Activated CD8-positive, alpha-beta memory T cell treated with anti-CD3 and anti-CD28 coated beads, Interleukin-2, amount 10 ng/mL, durations not matched to agents 7 days and 5 days (primary cell): ENCODE measurements at regions not wholly inside any gene's neighbourhood (a gene's known extent, or its start where the extent isn't known, plus 50 kb on each side); places are given as distances from the start of the nearest gene placed in this dataset.
"Not testable (repeated sequence)": the region's sequence is repeated elsewhere in the genome, so short reads cannot be mapped to it uniquely, and the experiment has no call there.

ENCODE experiments used
- ATAC-seq: fragments of 150-1000 bp; cut with Tn5 transposase; one replicate; pipeline ENCODE4 v1.10.0; 2021; ENCODE audit warnings: moderate library complexity
- CTCF ChIA-PET: fragments of 350-600 bp; sonication (Branson Sonifier 250); formaldehyde crosslinking; loops from one replicate; lab custom pipeline; 2021; ENCODE audit warnings: antibody characterized with exemption; lab: Charles Lee
- DNase-seq: peaks from one replicate; pipeline ENCODE4 v3.0.0-alpha.2; 2020
- H3K27ac Mint-ChIP-seq: one replicate; pipeline ENCODE4 v1.8.0; 2021; ENCODE audit warnings: mild to moderate bottlenecking, mixed read lengths
- H3K27me3 Mint-ChIP-seq: one replicate; pipeline ENCODE4 v1.8.0; 2021; ENCODE audit warnings: mixed read lengths
- H3K36me3 Mint-ChIP-seq: one replicate; pipeline ENCODE4 v1.8.0; 2021; ENCODE audit warnings: mild to moderate bottlenecking, mixed read lengths
- H3K4me1 Mint-ChIP-seq: one replicate; pipeline ENCODE4 v1.8.0; 2021; ENCODE audit warnings: mixed read lengths
- H3K4me3 Mint-ChIP-seq: one replicate; pipeline ENCODE4 v1.8.0; 2021; ENCODE audit warnings: mild to moderate bottlenecking, moderate library complexity, mixed read lengths
- H3K9me3 Mint-ChIP-seq: one replicate; pipeline ENCODE4 v1.8.0; 2022; ENCODE audit warnings: low read depth, mixed read lengths

DNA sequence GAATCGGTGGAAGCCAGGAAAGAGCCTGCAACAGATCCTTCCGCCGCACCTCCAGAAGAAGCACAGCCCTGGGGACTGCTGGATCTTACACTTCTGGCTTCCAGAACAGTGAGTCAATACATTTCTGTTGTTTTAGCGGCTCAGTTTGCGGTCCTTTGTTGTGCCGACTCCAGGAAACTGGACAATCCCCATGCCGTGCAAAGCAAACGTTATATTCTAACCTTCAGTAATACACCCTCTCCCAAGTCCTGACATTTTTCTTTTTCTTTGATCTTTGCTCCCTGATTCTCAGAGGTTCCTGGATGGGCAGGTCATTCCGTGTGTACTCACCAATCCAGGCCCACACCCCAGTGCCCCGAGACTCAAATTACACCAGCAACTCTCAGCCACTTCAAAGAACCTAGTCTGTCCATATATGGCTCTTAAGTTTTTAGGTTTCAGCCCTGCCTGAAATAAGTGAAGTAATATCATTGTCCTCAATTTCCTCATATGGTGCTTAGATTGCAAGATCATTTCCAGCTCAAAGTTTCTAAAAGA, 387.1 kb upstream of the SGCG start:
- no peaks in the 10 kb centered on the region for H3K36me3 Mint-ChIP-seq
- peaks cover 12% of the 10 kb centered on the region for H3K27me3 Mint-ChIP-seq
- H3K4me3 Mint-ChIP-seq = no peak overlapping the region
- no peak overlapping the region for H3K27ac Mint-ChIP-seq
- ATAC-seq (no peak), DNase-seq (no peak)
- no peaks in the 10 kb centered on the region for H3K4me1 Mint-ChIP-seq
- CTCF ChIA-PET = no interaction called here
- H3K9me3 Mint-ChIP-seq = no peaks in the 10 kb centered on the region

DNA sequence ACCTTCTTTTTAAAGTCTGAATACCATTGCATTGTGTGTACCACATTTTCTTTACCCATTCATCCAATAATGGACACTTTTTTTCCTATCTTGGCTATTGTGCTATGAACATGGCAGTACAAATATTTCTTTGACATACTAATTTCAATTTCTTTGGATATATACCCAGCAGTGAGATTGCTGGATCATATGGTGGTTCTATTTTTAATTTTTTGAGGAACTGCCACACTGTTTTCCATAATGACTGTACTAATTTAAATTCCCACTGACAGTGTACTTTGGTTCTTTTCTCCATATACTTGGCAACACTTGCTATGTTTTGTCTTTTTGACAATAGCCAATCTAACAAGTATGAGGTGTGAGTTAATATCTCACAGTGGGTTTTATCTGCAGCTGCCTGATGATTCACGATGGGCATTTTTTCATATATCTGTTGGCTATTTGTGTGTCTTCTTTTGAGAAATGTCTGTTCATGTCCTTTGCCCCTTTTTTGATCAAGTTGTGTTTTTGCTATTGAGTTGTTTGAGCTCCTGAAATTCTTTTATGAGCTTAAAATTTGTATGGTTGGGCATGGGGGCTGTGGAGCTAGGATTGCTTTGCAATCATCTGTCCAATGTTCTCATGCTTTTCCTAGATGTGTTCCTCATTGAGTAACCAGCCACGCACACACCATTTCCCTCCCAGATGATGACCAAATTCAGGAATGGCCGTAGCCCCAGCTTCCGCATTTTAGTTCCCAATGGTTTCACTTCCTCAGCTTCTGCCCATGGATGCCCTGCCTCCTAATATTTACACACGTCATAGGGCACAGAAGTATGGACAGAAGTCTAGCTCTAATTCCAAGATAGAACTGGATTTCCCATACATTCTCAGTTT, 380.0 kb upstream of the SGCG start:
- Mint-ChIP-seq H3K4me3 (no peak overlapping the region), H3K27ac (no peak overlapping the region), H3K36me3 (no peaks in the 10 kb centered on the region), H3K27me3 (peaks cover 14% of the 10 kb centered on the region), H3K4me1 (no peaks in the 10 kb centered on the region), H3K9me3 (no peaks in the 10 kb centered on the region)
- DNase-seq (no peak), ATAC-seq (no peak)
- CTCF ChIA-PET = interaction anchor here (0.6 kb wide), 1 partner anchor 1667 kb away, joined by 4 read pairs; no protein-coding TSS in a partner anchor

DNA sequence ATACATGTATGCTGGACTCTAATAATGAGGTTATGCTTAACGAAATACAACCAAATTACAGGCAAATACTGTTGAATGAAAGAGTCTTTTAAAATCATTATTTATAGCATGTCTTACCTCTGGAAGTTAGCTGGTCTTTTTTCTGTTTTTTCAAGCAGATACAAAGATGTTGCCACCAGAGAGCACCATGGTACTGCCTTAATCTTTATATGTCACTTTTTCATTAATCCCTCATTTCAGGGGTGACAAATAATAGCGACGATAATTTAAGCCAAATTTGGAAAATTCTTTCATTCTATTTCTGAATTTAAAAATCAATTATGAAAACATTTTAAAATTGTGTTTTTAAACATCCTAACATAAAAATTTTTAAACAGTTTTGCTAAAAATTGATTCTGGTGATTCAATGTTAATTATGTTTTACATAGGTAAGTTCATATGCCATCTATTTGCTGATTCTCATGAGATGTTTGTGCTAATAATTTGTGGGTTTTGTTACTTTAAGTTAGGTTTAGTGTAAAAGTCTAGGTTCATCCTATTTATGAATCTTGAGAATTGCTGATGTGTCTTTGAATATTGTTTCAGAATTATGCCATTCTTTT, 379.3 kb upstream of the SGCG start:
- CTCF ChIA-PET = interaction anchor here (0.6 kb wide), 1 partner anchor 1668 kb away, joined by 4 read pairs; no protein-coding TSS in a partner anchor
- H3K4me3 Mint-ChIP-seq = no peak overlapping the region
- no peaks in the 10 kb centered on the region for H3K9me3 Mint-ChIP-seq
- peaks cover 14% of the 10 kb centered on the region for H3K27me3 Mint-ChIP-seq
- no peak for ATAC-seq
- no peaks in the 10 kb centered on the region for H3K36me3 Mint-ChIP-seq
- no peak for DNase-seq
- no peak overlapping the region for H3K27ac Mint-ChIP-seq
- H3K4me1 Mint-ChIP-seq = no peaks in the 10 kb centered on the region

DNA sequence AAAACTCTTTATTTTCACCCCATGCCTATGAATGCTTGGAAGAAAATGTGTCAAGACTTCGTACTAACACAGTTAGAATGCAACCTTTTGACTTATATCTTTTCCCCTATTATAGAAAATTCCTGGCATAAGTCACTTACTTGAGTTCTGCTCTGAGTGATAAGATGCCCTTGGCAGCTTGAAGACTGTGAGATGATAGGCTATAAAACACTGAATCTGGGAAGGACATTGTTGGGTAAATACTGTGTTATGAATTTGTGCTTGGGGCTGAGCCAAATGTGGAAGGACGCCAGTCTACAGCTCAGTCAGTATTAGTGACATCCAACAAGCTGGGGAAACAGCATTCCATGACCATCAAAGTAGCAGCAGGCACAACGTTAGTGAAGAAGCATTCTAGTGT, 368.0 kb upstream of the SGCG start:
- Mint-ChIP-seq H3K4me3 (no peak overlapping the region), H3K4me1 (no peaks in the 10 kb centered on the region), H3K27me3 (no peaks in the 10 kb centered on the region), H3K36me3 (no peaks in the 10 kb centered on the region), H3K27ac (no peak overlapping the region), H3K9me3 (no peaks in the 10 kb centered on the region)
- no peak for ATAC-seq
- CTCF ChIA-PET = no interaction called here
- no peak for DNase-seq

DNA sequence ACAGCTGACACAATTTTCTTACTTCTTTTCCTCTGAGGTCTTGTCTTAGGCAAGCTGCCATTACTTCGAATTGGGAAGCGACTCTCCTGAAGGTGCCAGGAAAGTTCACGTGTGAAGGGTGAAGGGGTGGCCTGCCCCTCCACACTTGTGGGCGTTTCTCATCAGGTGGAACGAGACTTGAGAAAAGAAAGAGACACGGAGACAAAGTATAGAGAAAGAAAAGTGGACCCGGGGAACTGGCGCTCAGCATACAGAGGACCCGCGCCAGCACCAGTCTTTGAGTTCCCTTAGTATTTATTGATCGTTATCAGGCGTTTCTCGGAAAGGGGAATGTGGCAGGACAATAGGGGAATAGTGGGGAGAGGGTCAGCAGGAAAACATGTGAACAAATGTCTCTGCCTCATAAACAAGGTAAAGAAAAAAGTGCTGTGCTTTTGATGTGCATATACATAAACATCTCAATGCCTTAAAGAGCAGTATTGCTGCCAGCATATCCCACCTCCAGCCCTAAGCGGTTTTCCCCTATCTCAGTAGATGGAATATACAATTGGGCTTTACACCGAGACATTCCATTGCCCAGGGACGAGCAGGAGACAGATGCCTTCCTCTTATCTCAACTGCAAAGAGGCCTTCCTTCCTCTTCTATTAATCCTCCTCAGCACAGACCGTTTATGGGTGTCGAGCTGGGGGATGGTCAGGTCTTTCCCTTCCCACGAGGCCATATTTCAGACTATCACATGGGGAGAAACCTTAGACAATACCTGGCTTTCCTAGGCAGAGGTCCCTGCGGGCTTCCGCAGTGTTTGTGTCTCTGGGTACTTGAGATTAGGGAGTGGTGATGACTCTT, 367.0 kb upstream of the SGCG start:
- H3K9me3 Mint-ChIP-seq, H3K4me1 Mint-ChIP-seq, H3K4me3 Mint-ChIP-seq, ATAC-seq, CTCF ChIA-PET, DNase-seq, H3K36me3 Mint-ChIP-seq, H3K27ac Mint-ChIP-seq, H3K27me3 Mint-ChIP-seq: not testable (repeated sequence)

DNA sequence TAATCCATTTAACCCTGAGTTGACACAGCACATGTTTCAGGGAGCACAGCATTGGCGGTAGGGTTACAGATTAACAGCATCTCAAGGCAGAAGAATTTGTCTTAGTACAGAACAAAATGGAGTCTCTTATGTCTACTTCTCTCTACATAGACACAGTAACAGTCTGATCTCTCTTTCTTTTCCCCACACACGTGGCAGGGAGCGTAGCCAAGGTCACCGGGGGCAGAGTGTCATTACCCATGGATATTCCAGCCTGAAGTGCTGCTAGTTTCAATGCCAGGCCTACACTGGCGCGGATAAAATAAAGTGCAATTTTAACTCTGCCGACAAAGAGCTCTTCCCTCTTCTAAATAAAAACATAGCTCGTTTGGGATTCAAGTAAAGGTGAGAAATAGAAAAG, 366.3 kb upstream of the SGCG start:
- CTCF ChIA-PET, H3K4me1 Mint-ChIP-seq, H3K4me3 Mint-ChIP-seq, H3K27ac Mint-ChIP-seq, H3K36me3 Mint-ChIP-seq, ATAC-seq, H3K9me3 Mint-ChIP-seq, DNase-seq, H3K27me3 Mint-ChIP-seq: not testable (repeated sequence)

DNA sequence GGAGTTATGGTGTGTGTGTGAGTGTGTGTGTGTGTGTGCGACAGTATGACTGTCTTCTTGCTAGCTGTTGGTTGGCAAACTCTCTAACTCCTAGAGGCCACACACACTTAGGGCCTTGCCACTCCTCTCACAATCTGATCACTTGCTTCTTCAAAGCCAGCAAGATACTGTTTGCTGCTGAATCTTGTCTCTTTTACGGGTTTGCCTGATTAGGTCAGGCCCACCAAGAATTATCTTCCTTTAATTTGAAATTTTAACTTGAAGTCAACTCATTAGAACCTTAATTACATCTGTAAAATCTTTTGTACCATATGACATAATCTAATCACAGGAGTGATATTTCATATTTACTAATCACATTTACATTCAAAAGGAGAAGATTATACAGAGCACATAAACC, 359.2 kb upstream of the SGCG start:
- no peaks in the 10 kb centered on the region for H3K36me3 Mint-ChIP-seq
- DNase-seq (no peak), ATAC-seq (no peak)
- H3K4me3 Mint-ChIP-seq = no peak overlapping the region
- no peaks in the 10 kb centered on the region for H3K9me3 Mint-ChIP-seq
- no peaks in the 10 kb centered on the region for H3K4me1 Mint-ChIP-seq
- CTCF ChIA-PET = no interaction called here
- no peak overlapping the region for H3K27ac Mint-ChIP-seq
- H3K27me3 Mint-ChIP-seq = no peaks in the 10 kb centered on the region

DNA sequence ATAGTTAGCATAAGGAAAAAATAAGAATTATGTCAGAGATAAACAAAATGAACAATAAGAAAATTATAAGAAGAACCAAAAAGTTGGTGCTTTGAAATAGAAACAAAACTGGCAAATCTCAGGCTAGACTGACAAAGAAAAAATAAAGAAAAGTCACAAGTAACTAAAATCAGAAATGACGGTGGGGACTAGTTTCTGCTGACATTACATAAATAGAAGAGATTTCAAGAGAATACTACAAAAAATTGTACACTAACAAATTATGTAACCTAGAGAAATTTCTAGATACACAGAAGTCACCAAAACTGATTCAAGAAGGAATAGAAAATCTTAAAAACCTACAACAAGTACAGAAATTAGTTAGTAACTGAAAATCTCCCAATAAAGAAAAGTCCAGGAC, 355.6 kb upstream of the SGCG start:
- H3K27ac Mint-ChIP-seq = no peak overlapping the region
- H3K4me3 Mint-ChIP-seq = no peak overlapping the region
- H3K36me3 Mint-ChIP-seq = no peaks in the 10 kb centered on the region
- H3K27me3 Mint-ChIP-seq = no peaks in the 10 kb centered on the region
- DNase-seq = no peak
- CTCF ChIA-PET = no interaction called here
- H3K9me3 Mint-ChIP-seq = no peaks in the 10 kb centered on the region
- no peak for ATAC-seq
- no peaks in the 10 kb centered on the region for H3K4me1 Mint-ChIP-seq

DNA sequence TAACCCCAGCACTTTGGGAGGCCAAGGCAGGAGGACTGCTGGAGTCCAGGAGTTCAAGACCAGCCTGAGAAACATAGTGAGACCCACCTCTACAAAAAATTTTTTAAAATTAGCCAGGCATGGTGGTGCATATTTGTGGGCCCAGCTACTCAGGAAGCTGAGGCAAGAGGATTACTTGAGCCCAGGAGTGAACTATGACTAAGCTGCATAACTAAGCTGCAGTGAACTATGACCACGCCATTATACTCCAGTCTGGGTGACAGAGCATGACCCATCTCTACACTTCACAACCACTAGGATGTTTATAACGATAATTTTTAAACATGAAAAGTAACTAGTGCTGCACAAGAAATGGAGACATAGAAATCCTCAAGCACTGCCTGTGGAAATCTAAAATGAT, 352.7 kb upstream of the SGCG start:
- Mint-ChIP-seq H3K4me1 (no peaks in the 10 kb centered on the region), H3K36me3 (no peaks in the 10 kb centered on the region), H3K27ac (no peak overlapping the region), H3K27me3 (no peaks in the 10 kb centered on the region), H3K4me3 (no peak overlapping the region), H3K9me3 (no peaks in the 10 kb centered on the region)
- DNase-seq (no peak), ATAC-seq (no peak)
- CTCF ChIA-PET = no interaction called here

DNA sequence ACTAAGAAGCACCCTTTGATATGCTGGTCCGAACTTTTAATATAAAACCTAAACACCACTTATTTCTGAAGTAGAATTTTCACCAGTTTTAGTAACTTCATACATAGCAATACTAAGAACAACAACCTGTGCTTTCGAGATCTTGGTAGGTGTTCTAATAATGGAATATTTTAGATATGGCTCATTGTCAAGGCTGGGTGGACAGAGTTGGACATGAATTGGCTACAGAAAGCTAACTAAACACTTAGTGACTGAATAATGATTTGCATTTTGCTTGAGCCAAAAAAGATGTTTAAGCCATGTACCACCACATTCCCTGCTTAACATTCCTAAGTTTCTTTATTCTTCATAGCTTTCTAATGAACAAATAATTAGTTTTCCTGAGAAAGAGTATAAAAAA, 344.3 kb upstream of the SGCG start:
- DNase-seq (no peak), ATAC-seq (no peak)
- Mint-ChIP-seq H3K4me3 (no peak overlapping the region), H3K27me3 (peaks cover 17% of the 10 kb centered on the region), H3K27ac (no peak overlapping the region), H3K36me3 (no peaks in the 10 kb centered on the region), H3K4me1 (no peaks in the 10 kb centered on the region), H3K9me3 (no peaks in the 10 kb centered on the region)
- CTCF ChIA-PET = no interaction called here

DNA sequence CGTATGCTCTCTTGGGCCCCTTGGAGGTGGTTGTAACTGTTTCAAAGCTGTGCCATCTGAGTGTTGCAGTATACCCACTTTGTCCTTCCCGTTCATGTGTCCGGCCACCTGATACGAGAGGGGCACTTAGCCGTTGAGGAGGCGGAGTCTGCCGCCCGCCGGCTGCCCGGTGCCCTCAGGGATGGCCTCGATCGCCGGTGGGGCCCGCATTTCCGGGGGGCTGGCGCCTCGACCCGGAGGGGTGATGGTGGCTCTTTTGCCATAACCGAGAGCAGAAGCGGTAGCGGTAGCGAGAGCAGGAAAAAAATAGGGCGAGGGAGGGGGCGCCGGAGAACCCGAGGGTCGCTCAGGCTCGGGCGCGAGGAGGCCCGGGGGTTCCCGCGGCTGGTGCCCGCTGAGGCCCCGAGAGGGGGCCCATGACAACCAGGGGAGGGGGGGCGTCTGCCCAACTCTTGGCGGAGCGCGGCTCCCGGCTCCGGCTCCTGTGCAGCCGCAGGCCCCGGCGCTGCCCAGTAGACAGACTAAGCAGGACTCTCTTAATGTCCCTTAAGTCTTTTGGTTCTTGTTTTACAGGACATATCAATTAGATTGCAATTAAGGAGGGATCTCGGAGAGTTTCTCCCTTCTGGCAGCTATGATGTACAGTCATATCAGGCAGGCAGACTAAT, 342.7 kb upstream of the SGCG start:
- Mint-ChIP-seq H3K27ac (no peak overlapping the region), H3K27me3 (peaks cover 17% of the 10 kb centered on the region), H3K9me3 (no peaks in the 10 kb centered on the region)

DNA sequence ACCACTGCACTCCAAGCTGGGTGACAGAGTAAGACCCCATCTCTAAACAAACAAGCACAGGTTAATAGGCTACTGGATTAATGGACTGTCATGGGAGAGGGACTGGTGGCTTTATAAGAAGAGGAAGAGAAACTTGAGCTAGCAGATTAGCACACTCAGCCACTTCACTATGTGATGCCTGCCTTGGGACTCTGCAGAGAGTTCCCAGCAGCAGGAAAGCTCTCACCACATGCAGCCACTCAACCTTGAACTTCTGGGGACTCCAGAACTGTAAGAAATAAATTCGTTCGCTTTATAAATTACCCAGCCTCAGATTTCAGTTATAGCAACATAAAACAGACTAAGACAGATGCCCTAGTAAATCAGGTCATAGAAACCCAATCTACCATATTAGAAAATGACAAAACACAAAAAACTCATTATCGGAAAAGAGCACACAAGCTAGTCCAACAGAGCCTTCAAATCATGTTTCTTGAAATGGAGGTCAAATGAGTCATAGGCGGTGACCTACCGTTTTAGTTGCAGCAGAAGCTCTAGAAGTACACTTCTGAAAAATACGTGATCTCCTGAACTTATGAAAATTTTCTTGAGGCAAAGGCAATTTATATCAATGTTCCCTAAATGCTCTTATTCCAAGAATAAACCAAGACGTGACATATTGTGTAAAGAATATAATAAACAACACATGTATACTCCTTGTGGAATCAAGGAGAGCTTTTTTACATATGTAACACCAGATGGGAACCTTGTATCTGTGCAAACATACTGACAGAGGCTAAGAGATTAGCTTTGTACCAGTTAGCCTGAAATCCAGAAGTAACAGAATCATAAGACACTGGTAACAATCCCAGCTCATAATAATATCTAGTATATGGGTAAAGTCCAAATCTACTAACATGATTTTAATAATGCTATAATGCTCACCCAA, 340.9 kb upstream of the SGCG start:
- DNase-seq = no peak
- Mint-ChIP-seq H3K36me3 (no peaks in the 10 kb centered on the region), H3K4me3 (no peak overlapping the region), H3K27ac (no peak overlapping the region), H3K4me1 (no peaks in the 10 kb centered on the region), H3K27me3 (peaks cover 17% of the 10 kb centered on the region), H3K9me3 (no peaks in the 10 kb centered on the region)
- CTCF ChIA-PET = no interaction called here
- ATAC-seq = no peak

More for the DNA sequence above, 342.7 kb upstream of the SGCG start:
- DNase-seq (no peak), ATAC-seq (no peak)
- CTCF ChIA-PET = no interaction called here
- Mint-ChIP-seq H3K4me1 (no peaks in the 10 kb centered on the region), H3K4me3 (no peak overlapping the region), H3K36me3 (no peaks in the 10 kb centered on the region)
